Right hindlimb (tissue), 1 donor: ENCODE measurements at regions not wholly inside any gene's neighbourhood (a gene's known extent, or its start where the extent isn't known, plus 50 kb on each side); places are given as distances from the start of the nearest gene placed in this dataset.

Experiments
- DNase-seq: peaks from one replicate; pipeline ENCODE4 v3.0.0-alpha.2; 2018

- DNase-seq, result no peak
Measured at GRCh38 chr12:100743060-100743459, 51.5 kb upstream of the ANO4 start.
